Muscle of leg (tissue), 3 donors: ENCODE measurements at regions not wholly inside any gene's neighbourhood (a gene's known extent, or its start where the extent isn't known, plus 50 kb on each side); places are given as distances from the start of the nearest gene placed in this dataset.

Experiments used
- DNase-seq: peaks from one replicate; pipeline ENCODE4 v3.0.0; 2013
- H3K27ac ChIP-seq: one replicate; pipeline ENCODE4 v1.5.1; 2013; ENCODE audit warnings: mild to moderate bottlenecking, low read length, control low read depth
- H3K27me3 ChIP-seq: one replicate; pipeline ENCODE4 v1.6.1; 2013; ENCODE audit warnings: low read length; ENCODE audit not compliant: control insufficient read depth, insufficient read depth
- H3K36me3 ChIP-seq: one replicate; pipeline ENCODE4 v1.6.1; 2013; ENCODE audit warnings: low read length; ENCODE audit not compliant: control insufficient read depth, insufficient read depth
- H3K4me1 ChIP-seq: one replicate; pipeline ENCODE4 v1.6.1; 2013; ENCODE audit warnings: low read length; ENCODE audit not compliant: control insufficient read depth, insufficient read depth
- H3K4me3 ChIP-seq: one replicate; pipeline ENCODE4 v1.5.1; 2013; ENCODE audit warnings: low read length, control low read depth
- H3K9me3 ChIP-seq: replicated peaks from 2 replicates; pipeline ENCODE4 v1.6.1; 2013; ENCODE audit warnings: low read depth, low read length; ENCODE audit not compliant: control insufficient read depth
- WGBS: methylation state at CpG from one replicate; pipeline ENCODE4 v1.1.5; 2013; ENCODE audit warnings: missing lambda C conversion rate; ENCODE audit not compliant: insufficient coverage; 5-methylcytosine and 5-hydroxymethylcytosine counted together

DNA sequence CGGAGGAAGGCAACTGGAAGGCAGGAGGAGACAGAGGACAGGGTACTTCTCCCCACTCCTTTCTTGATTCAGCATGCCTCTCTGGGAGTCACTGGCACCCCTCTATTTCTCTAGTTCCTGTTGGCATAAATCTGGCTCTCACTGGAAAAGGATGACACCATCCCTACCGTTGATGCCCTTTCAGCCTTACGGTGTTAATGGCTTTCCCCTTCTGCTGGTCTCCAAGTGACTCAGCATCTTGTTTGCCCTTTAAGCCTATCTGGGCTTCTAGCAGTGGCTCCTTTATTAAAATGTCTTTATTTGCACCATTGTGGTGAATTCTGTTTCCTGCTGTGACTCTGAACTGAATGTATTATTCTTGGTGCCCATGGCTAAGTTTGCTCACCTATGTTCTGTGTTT is 227.3 kb upstream of the GLRA1 start:
- no peak overlapping the region for H3K27ac ChIP-seq
- 100% methylated on average over 2 of the region's 3 CpGs for WGBS
- H3K4me1 ChIP-seq, result no peaks in the 10 kb centered on the region
- H3K27me3 ChIP-seq, result no peaks in the 10 kb centered on the region
- no peak for DNase-seq
- no peaks in the 10 kb centered on the region for H3K9me3 ChIP-seq
- no peak overlapping the region for H3K4me3 ChIP-seq
- H3K36me3 ChIP-seq, result no peaks in the 10 kb centered on the region

GRCh38 chr5:152151113-152151512 is 226.5 kb upstream of the GLRA1 start:
- H3K27ac ChIP-seq, result no peak overlapping the region
- H3K9me3 ChIP-seq, result no peaks in the 10 kb centered on the region
- no CpG with 5 or more reads among the region's 4 CpGs for WGBS
- no peak for DNase-seq
- no peaks in the 10 kb centered on the region for H3K36me3 ChIP-seq
- no peaks in the 10 kb centered on the region for H3K27me3 ChIP-seq
- H3K4me1 ChIP-seq, result no peaks in the 10 kb centered on the region
- no peak overlapping the region for H3K4me3 ChIP-seq

- Histone ChIP-seq H3K27me3 (no peaks in the 10 kb centered on the region), H3K9me3 (no peaks in the 10 kb centered on the region), H3K36me3 (no peaks in the 10 kb centered on the region), H3K4me1 (no peaks in the 10 kb centered on the region), H3K4me3 (no peak overlapping the region), H3K27ac (no peak overlapping the region)
- DNase-seq, result no peak
Measured at GRCh38 chr5:152147286-152147685, 222.6 kb upstream of the GLRA1 start.

- DNase-seq, result no peak
- H3K4me3 ChIP-seq, result no peak overlapping the region
- H3K9me3 ChIP-seq, result no peaks in the 10 kb centered on the region
- no peak overlapping the region for H3K27ac ChIP-seq
- no peaks in the 10 kb centered on the region for H3K27me3 ChIP-seq
- H3K36me3 ChIP-seq, result no peaks in the 10 kb centered on the region
- 90% methylated on average over 2 of the region's 8 CpGs for WGBS
- no peaks in the 10 kb centered on the region for H3K4me1 ChIP-seq
Measured at GRCh38 chr5:152146566-152146965, 221.9 kb upstream of the GLRA1 start.

DNA sequence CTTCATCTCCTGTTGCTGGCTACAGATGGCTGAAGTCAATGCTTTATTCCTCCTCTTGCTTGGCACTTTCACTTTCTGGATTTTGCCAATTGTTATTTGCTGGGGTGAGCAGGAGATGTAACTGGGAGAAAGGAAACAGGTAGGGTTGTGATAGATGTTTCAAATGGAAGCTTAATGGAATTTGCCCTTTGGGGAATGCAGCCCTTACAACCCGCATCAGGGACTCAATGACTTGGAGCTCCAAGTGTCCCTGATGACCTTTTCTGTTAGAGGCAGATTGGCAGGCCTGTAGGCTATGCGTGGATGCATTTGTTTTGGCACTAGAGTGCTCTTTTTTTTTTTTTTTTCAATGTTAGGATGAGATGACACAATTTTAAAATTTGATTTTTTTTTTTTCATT is 219.9 kb upstream of the GLRA1 start:
- H3K36me3 ChIP-seq, result no peaks in the 10 kb centered on the region
- WGBS, result 60% methylated on average over 1 of the region's 2 CpGs
- no peak for DNase-seq
- H3K9me3 ChIP-seq, result no peaks in the 10 kb centered on the region
- no peak overlapping the region for H3K27ac ChIP-seq
- no peaks in the 10 kb centered on the region for H3K4me1 ChIP-seq
- no peaks in the 10 kb centered on the region for H3K27me3 ChIP-seq
- H3K4me3 ChIP-seq, result no peak overlapping the region

DNA sequence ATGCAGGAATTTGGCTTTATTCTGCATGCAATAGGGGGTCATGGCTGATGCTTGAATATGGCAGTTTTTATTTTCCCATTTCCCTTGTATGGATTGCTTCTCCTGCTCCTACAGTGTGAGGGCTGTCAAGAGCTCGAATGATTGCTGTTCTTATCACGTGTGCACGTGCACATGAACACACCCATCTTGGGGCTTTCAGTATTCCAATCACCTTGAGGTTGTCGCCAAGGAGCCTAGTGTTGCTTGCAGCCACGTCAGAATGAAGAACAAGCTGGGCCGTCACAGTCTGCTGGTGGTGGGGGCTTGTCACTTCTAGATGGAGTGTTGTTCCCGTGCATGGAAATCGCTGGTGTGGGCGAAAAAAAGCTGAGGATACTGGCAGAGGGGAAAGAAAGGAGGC is 219.4 kb upstream of the GLRA1 start:
- Histone ChIP-seq H3K4me1 (no peaks in the 10 kb centered on the region), H3K27ac (no peak overlapping the region), H3K4me3 (no peak overlapping the region), H3K9me3 (no peaks in the 10 kb centered on the region), H3K27me3 (no peaks in the 10 kb centered on the region), H3K36me3 (no peaks in the 10 kb centered on the region)
- DNase-seq, result no peak
- 74% methylated on average over 7 of the region's 9 CpGs for WGBS

- peak; percentile 67 for DNase-seq
- H3K36me3 ChIP-seq, result no peaks in the 10 kb centered on the region
- WGBS, result 0% methylated on average over 1 of the region's 3 CpGs
- no peaks in the 10 kb centered on the region for H3K27me3 ChIP-seq
- no peak overlapping the region for H3K4me3 ChIP-seq
- H3K4me1 ChIP-seq, result no peaks in the 10 kb centered on the region
- no peaks in the 10 kb centered on the region for H3K9me3 ChIP-seq
- no peak overlapping the region for H3K27ac ChIP-seq
Measured at GRCh38 chr5:152142840-152143469, 218.3 kb upstream of the GLRA1 start.

DNA sequence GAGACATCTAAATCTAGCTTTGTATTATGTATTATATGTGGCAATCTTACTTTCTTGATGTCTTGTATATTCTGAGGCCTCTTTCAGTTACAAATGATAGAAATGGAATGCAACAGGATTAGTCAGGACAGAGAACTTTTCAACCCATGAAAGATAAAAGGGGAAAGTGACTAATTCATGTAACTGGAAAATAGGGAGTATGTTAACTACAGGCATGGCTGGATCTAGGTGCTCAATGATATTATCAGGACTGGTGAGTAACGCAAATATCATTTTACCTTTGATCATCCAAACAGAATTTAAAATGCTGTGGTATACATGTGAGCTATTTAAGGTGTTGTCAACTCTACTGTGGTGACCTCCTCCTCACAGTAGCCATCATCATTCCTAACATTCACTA is 215.7 kb upstream of the GLRA1 start:
- Histone ChIP-seq H3K27me3 (no peaks in the 10 kb centered on the region), H3K4me3 (no peak overlapping the region), H3K9me3 (no peaks in the 10 kb centered on the region), H3K36me3 (no peaks in the 10 kb centered on the region), H3K4me1 (no peaks in the 10 kb centered on the region), H3K27ac (no peak overlapping the region)
- WGBS, result no CpG with 5 or more reads among the region's 1 CpG
- no peak for DNase-seq

- no peaks in the 10 kb centered on the region for H3K4me1 ChIP-seq
- no peak overlapping the region for H3K4me3 ChIP-seq
- no peak for DNase-seq
- H3K27me3 ChIP-seq, result no peaks in the 10 kb centered on the region
- no peaks in the 10 kb centered on the region for H3K9me3 ChIP-seq
- H3K27ac ChIP-seq, result no peak overlapping the region
- WGBS, result no CpG with 5 or more reads among the region's 4 CpGs
- H3K36me3 ChIP-seq, result no peaks in the 10 kb centered on the region
Measured at GRCh38 chr5:152137063-152137462, 212.4 kb upstream of the GLRA1 start.

DNA sequence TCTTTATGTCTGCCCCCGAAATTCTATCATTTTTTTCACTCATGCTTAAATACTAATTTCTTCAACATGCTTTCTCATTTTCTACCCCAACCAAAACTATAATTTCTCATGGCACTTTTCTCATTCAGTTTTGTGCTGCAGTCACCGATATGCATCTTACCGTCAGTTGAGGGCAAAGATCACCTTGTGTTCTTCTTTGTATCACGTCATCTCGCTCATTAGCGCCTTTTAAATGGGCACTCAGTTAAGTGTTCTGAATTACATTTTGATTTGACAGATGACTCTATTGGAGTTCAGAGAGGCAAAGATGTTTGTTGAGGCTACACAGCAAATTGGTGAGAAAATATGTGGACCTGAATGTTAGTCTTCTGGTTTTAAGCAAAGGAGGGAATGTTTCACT is 211.7 kb upstream of the GLRA1 start:
- no peaks in the 10 kb centered on the region for H3K4me1 ChIP-seq
- no peaks in the 10 kb centered on the region for H3K36me3 ChIP-seq
- H3K9me3 ChIP-seq, result no peaks in the 10 kb centered on the region
- 60% methylated on average over 6 of the region's 6 CpGs for WGBS
- no peak overlapping the region for H3K4me3 ChIP-seq
- DNase-seq, result no peak
- no peaks in the 10 kb centered on the region for H3K27me3 ChIP-seq
- no peak overlapping the region for H3K27ac ChIP-seq

GRCh38 chr5:152135827-152136226 is 211.2 kb upstream of the GLRA1 start:
- WGBS, result 10% methylated on average over 2 of the region's 2 CpGs
- no peaks in the 10 kb centered on the region for H3K36me3 ChIP-seq
- no peaks in the 10 kb centered on the region for H3K27me3 ChIP-seq
- no peak for DNase-seq
- H3K27ac ChIP-seq, result no peak overlapping the region
- no peaks in the 10 kb centered on the region for H3K9me3 ChIP-seq
- H3K4me1 ChIP-seq, result no peaks in the 10 kb centered on the region
- H3K4me3 ChIP-seq, result no peak overlapping the region
